Osteocyte (in vitro differentiated cells): ENCODE measurements at regions not wholly inside any gene's neighbourhood (a gene's known extent, or its start where the extent isn't known, plus 50 kb on each side); places are given as distances from the start of the nearest gene placed in this dataset.

ENCODE experiments used
- DNase-seq: peaks from one replicate; pipeline ENCODE4 v3.0.0; 2021; ENCODE audit warnings: mixed read lengths; ENCODE audit not compliant: unreplicated experiment; ENCODE audit errors: extremely low spot score
- H3K27ac Mint-ChIP-seq: one replicate; pipeline ENCODE4 v1.8.0; 2021; ENCODE audit warnings: mild to moderate bottlenecking, mixed read lengths; ENCODE audit not compliant: unreplicated experiment
- H3K27me3 Mint-ChIP-seq: one replicate; pipeline ENCODE4 v1.8.0; 2021; ENCODE audit warnings: mixed read lengths; ENCODE audit not compliant: unreplicated experiment
- H3K36me3 Mint-ChIP-seq: one replicate; pipeline ENCODE4 v1.8.0; 2021; ENCODE audit warnings: mixed read lengths; ENCODE audit not compliant: unreplicated experiment
- H3K4me1 Mint-ChIP-seq: one replicate; pipeline ENCODE4 v1.8.0; 2021; ENCODE audit warnings: mixed read lengths; ENCODE audit not compliant: unreplicated experiment
- H3K4me3 Mint-ChIP-seq: one replicate; pipeline ENCODE4 v1.8.0; 2021; ENCODE audit warnings: mild to moderate bottlenecking, moderate library complexity, mixed read lengths; ENCODE audit not compliant: unreplicated experiment
- H3K9me3 Mint-ChIP-seq: one replicate; pipeline ENCODE4 v1.8.0; 2021; ENCODE audit warnings: mixed read lengths; ENCODE audit not compliant: unreplicated experiment
- TF ChIP-seq, protein P1 (sequence below): fragments of 200-600 bp; sonication (generic); IDR thresholded peaks from 2 replicates; pipeline ENCODE4 v1.5.0; 2021; ENCODE audit warnings: antibody characterized with exemption, mild to moderate bottlenecking, moderate library complexity

DNA sequence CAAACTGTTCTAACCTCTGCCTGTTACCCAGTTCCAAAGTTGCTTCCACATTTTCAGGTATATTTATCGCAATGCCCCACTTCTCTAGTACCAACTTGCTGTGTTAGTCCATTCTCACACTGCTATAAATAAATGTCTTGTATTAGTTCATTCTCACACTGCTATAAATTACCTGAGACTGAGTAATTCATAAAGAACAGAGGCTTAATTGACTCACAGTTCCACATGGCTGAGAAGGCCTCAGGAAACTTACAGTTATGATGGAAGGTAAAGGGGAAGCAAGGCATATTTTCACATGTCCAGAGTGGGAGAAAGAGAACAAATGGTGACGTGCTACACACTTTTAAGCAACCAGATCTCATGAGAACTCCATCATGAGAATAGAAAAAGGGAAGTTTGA is 130.4 kb upstream of the C11orf87 start:
- no peaks in the 10 kb centered on the region for H3K36me3 Mint-ChIP-seq
- no peaks in the 10 kb centered on the region for H3K27me3 Mint-ChIP-seq
- no peak overlapping the region for H3K27ac Mint-ChIP-seq
- no peak overlapping the region for H3K4me3 Mint-ChIP-seq
- H3K4me1 Mint-ChIP-seq = no peaks in the 10 kb centered on the region
- TF ChIP-seq, protein P1, sequence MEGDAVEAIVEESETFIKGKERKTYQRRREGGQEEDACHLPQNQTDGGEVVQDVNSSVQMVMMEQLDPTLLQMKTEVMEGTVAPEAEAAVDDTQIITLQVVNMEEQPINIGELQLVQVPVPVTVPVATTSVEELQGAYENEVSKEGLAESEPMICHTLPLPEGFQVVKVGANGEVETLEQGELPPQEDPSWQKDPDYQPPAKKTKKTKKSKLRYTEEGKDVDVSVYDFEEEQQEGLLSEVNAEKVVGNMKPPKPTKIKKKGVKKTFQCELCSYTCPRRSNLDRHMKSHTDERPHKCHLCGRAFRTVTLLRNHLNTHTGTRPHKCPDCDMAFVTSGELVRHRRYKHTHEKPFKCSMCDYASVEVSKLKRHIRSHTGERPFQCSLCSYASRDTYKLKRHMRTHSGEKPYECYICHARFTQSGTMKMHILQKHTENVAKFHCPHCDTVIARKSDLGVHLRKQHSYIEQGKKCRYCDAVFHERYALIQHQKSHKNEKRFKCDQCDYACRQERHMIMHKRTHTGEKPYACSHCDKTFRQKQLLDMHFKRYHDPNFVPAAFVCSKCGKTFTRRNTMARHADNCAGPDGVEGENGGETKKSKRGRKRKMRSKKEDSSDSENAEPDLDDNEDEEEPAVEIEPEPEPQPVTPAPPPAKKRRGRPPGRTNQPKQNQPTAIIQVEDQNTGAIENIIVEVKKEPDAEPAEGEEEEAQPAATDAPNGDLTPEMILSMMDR = no peak
- H3K9me3 Mint-ChIP-seq = no peaks in the 10 kb centered on the region
- no peak for DNase-seq

DNA sequence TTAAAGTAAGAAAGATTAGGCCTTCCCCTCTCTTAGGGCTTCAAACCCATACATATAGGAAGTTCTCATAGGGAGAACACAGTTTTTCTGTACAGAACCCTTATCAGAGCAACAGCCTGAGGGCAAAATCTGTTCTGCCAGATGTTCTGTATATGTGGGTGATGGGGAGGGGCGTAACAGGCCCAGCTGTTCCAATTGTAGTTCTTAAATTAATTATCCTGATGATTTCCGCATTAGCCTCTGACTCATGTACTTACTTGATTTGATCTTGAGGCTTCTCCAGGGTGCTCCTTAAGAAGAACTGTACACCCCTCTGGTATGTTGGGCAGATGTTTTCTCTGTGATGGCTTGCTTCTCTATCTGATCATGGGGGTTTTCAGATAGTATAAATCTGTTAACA is 123.1 kb upstream of the C11orf87 start:
- no peak overlapping the region for H3K27ac Mint-ChIP-seq
- H3K27me3 Mint-ChIP-seq = no peaks in the 10 kb centered on the region
- H3K9me3 Mint-ChIP-seq = no peaks in the 10 kb centered on the region
- TF ChIP-seq, protein P1 = no peak
- H3K36me3 Mint-ChIP-seq = no peaks in the 10 kb centered on the region
- DNase-seq = no peak
- no peaks in the 10 kb centered on the region for H3K4me1 Mint-ChIP-seq
- no peak overlapping the region for H3K4me3 Mint-ChIP-seq

DNA sequence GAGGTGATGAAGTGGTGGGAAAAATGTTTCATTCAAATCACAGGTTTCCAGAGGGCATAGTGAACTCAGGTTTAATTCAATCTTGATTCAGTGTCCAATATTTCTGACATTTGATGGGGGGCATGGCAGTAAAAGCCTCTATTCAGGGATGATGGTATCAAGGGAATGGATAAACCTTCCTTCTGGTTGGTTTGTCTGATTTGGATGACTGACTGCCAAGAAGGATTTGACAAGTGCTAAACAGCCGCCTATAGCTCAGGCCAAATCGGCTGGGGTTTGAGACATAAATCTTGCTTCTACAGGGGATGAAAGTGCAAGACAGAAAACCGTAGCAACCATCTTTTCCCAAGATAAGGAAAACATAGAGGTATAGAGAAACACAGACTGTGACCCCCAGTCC is 121.8 kb upstream of the C11orf87 start:
- TF ChIP-seq, protein P1 = no peak
- Mint-ChIP-seq H3K27me3 (no peaks in the 10 kb centered on the region), H3K27ac (no peak overlapping the region), H3K4me1 (no peaks in the 10 kb centered on the region), H3K36me3 (no peaks in the 10 kb centered on the region), H3K4me3 (no peak overlapping the region), H3K9me3 (no peaks in the 10 kb centered on the region)
- DNase-seq = no peak

DNA sequence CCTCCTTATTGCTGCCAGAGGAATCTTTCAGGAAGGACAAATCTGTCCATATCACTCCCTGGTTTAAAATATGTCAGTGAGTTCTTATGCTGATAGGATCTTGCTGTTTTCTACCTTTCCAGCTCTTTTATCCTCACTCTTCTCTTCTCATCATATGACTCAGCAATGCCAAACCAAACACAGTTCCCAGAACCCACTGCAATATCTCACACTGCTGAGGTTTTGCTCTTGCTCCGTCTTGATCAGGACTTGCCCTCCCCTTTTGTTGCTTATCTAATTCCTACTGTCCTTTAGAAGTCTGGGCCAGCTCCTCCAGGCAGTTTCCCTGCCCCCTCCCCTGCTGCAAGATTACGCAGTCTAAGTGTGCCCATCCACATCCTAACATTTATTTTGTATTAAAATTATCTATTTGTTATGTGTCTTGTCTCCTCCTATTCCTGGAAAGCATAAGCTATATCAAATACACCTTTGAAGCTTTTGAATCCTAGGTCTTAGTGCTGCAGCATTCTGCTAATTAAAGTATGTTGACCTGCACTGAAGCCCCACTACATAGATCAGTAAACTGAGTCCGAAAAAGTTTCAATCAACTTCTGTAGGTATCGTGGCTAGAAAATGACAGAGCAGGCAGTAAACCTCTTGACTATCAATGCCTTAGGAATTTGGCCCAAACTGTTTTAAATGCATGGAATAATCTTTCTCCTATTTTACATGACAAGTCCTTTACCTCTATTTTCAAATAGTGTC is 119.2 kb upstream of the C11orf87 start:
- no peaks in the 10 kb centered on the region for H3K4me1 Mint-ChIP-seq
- no peak overlapping the region for H3K4me3 Mint-ChIP-seq
- TF ChIP-seq, protein P1 = no peak
- no peak overlapping the region for H3K27ac Mint-ChIP-seq
- no peaks in the 10 kb centered on the region for H3K27me3 Mint-ChIP-seq
- DNase-seq = no peak
- H3K9me3 Mint-ChIP-seq = no peaks in the 10 kb centered on the region
- no peaks in the 10 kb centered on the region for H3K36me3 Mint-ChIP-seq

DNA sequence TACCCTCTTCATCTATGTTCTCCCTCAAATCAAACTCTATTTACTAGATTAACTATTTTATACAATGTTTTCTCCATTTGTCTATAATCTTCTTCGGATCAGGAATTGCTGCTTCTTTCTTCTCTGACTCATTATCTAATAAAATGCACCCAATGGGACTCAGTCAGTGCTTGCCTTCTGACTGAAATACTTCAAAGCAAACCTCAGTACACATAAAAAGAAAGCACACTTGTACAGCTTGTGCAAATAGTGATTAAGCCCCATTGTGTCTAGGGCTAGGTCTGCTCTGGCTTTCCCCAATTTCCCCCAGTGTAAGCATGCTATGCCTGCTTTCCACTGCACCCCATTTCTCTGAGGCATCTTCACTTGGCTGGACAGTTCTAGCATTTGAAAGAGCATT is 118.6 kb upstream of the C11orf87 start:
- no peak overlapping the region for H3K27ac Mint-ChIP-seq

More for the DNA sequence above, 118.6 kb upstream of the C11orf87 start:
- no peaks in the 10 kb centered on the region for H3K9me3 Mint-ChIP-seq
- H3K27me3 Mint-ChIP-seq = no peaks in the 10 kb centered on the region
- no peaks in the 10 kb centered on the region for H3K36me3 Mint-ChIP-seq
- no peak overlapping the region for H3K4me3 Mint-ChIP-seq
- TF ChIP-seq, protein P1 = no peak
- no peak for DNase-seq
- no peaks in the 10 kb centered on the region for H3K4me1 Mint-ChIP-seq
